Thyroid gland (tissue), 4 donors: ENCODE measurements at regions not wholly inside any gene's neighbourhood (a gene's known extent, or its start where the extent isn't known, plus 50 kb on each side); places are given as distances from the start of the nearest gene placed in this dataset.
"Not testable (repeated sequence)": the region's sequence is repeated elsewhere in the genome, so short reads cannot be mapped to it uniquely, and the experiment has no call there.

Source experiments
- DNase-seq, 2 donors: peaks; one replicate each; pipeline ENCODE4 v3.0.0-alpha.2; 2019
- H3K27ac ChIP-seq, 3 donors: fragments of 200-600 bp; sonication (generic); 1 replicate in 2 of 3; 2 replicates in 1 of 3; pipeline ENCODE4 v1.5.1; 2016 to 2019; ENCODE audit warnings: mild to moderate bottlenecking in 1 of 3, moderate library complexity in 1 of 3
- H3K27me3 ChIP-seq: fragments of 200-600 bp; sonication (generic); one replicate; pipeline ENCODE4 v1.5.1; 2019
- H3K36me3 ChIP-seq, 2 donors: fragments of 200-600 bp; sonication (generic); one replicate each; pipeline ENCODE4 v1.5.1; 2016 to 2019
- H3K4me1 ChIP-seq, 2 donors: fragments of 200-600 bp; sonication (generic); one replicate each; pipeline ENCODE4 v1.5.1; 2017 to 2019
- H3K4me3 ChIP-seq, 3 donors: fragments of 200-600 bp; sonication (generic); replicated peaks in 1 of 3; 1 replicate in 2 of 3; 2 replicates in 1 of 3; pipeline ENCODE4 v1.5.1; 2016; ENCODE audit warnings: mild to moderate bottlenecking in 1 of 3
- H3K9me3 ChIP-seq: fragments of 200-600 bp; sonication (generic); one replicate; pipeline ENCODE4 v1.5.1; 2017
- POLR2A ChIP-seq, 2 donors: fragments of 450-650 bp; IDR thresholded peaks; one replicate each; pipeline ENCODE4 v1.6.1; 2017; ENCODE audit warnings: antibody characterized with exemption in 2 of 2, mild to moderate bottlenecking in 2 of 2, moderate library complexity in 1 of 2
- whole genome bisulfite sequencing, 2 donors: methylation state at CpG; one replicate each; pipeline ENCODE4 v1.1.5; 2017; 5-methylcytosine and 5-hydroxymethylcytosine counted together
- intact Hi-C: fragments of 100-400 bp; cut with DNase I; formaldehyde crosslinking; loops from one replicate; pipeline ENCODE4 v1.15.1; 2023
- TF ChIP-seq, protein P1 (sequence below), 6 experiments: fragments of 200-600 bp in 3 of 6; fragments of 450-650 bp in 3 of 6; sonication (generic) in 3 of 6; IDR thresholded peaks; one replicate each; pipeline ENCODE4 v1.5.1; 2016 to 2019; ENCODE audit warnings: antibody characterized with exemption in 6 of 6, mild to moderate bottlenecking in 2 of 6, inconsistent platforms in 1 of 6, moderate library complexity in 1 of 6

DNA sequence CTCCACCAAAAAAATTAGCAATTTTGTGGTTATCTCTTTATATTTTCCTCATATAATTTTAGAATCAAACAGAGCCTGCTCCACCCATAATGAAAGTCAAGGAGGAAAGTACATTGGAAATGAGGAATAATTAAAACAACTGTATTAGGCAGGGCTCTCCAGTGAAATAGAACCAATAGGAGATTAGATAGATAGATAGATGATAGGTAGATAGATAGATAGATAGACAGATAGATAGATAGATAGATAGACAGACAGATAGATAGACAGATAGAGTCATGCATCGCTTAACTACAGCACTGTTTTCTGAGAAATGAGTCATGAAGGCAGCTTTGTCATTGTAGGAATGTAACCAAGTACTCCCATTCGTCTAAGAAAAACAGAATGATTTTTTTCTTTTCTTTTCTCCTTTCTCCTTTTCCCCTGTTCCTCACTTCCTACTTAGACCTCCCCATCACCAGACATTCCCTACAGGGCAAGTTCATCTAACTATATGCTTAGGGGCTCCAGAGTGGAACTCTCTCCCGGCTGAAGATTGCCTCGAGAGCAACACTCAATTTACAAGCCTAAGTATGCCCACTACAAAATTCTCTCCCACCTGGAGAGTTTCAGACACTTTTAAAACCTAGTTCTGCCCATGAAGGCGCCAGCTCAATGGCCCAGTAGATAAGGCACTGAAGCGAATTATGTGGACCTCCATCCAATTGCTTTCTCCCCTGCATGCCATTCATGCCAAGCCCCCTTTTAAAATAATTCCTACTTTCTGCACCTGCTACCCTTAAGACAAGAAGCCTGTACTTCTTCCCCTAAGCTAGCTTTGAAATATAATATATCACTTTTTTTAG lies 53.3 kb upstream of the LIPC start:
- H3K36me3 ChIP-seq: no peaks in the 10 kb centered on the region
- H3K27me3 ChIP-seq: no peaks in the 10 kb centered on the region
- no peaks in the 10 kb centered on the region for H3K9me3 ChIP-seq
- TF ChIP-seq, protein P1, sequence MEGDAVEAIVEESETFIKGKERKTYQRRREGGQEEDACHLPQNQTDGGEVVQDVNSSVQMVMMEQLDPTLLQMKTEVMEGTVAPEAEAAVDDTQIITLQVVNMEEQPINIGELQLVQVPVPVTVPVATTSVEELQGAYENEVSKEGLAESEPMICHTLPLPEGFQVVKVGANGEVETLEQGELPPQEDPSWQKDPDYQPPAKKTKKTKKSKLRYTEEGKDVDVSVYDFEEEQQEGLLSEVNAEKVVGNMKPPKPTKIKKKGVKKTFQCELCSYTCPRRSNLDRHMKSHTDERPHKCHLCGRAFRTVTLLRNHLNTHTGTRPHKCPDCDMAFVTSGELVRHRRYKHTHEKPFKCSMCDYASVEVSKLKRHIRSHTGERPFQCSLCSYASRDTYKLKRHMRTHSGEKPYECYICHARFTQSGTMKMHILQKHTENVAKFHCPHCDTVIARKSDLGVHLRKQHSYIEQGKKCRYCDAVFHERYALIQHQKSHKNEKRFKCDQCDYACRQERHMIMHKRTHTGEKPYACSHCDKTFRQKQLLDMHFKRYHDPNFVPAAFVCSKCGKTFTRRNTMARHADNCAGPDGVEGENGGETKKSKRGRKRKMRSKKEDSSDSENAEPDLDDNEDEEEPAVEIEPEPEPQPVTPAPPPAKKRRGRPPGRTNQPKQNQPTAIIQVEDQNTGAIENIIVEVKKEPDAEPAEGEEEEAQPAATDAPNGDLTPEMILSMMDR (IDR thresholded peaks at IDR 0.05): no peak
- TF ChIP-seq POLR2A (IDR thresholded peaks at IDR 0.05): no peak
- no peak overlapping the region for H3K4me3 ChIP-seq
- intact Hi-C loops: no loop called here
- DNase-seq: peak; percentile 62 to 71
- peak overlapping the region; percentile 19 to 82 (median 66) for H3K27ac ChIP-seq
- peaks cover 15 to 43% of the 10 kb centered on the region in 2 donors for H3K4me1 ChIP-seq
- WGBS, 2 donors: 46 to 47% methylated on average over 6 of the region's 6 CpGs

DNA sequence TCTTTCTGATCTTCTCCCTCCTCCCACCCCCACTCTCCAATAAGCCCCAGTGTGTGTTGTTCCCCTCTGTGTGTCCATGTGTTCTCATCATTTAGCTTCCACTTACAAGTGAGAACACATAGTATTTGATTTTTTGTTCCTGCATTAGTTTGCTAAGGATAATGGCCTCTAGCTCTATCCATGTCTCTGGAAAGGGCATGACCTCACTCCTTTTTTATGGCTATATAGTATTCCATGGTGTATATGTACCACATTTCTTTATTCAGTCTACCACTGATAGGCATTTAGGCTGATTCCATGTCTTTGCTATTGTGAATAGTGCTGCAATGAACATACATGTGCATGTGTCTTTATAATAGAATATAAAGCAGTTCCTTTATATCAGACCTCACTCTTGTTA lies 52.3 kb upstream of the LIPC start:
- H3K9me3 ChIP-seq, DNase-seq, H3K27me3 ChIP-seq, intact Hi-C loops, H3K4me3 ChIP-seq, H3K27ac ChIP-seq, H3K36me3 ChIP-seq: not testable (repeated sequence)
- peaks cover 15 to 43% of the 10 kb centered on the region in 2 donors for H3K4me1 ChIP-seq

DNA sequence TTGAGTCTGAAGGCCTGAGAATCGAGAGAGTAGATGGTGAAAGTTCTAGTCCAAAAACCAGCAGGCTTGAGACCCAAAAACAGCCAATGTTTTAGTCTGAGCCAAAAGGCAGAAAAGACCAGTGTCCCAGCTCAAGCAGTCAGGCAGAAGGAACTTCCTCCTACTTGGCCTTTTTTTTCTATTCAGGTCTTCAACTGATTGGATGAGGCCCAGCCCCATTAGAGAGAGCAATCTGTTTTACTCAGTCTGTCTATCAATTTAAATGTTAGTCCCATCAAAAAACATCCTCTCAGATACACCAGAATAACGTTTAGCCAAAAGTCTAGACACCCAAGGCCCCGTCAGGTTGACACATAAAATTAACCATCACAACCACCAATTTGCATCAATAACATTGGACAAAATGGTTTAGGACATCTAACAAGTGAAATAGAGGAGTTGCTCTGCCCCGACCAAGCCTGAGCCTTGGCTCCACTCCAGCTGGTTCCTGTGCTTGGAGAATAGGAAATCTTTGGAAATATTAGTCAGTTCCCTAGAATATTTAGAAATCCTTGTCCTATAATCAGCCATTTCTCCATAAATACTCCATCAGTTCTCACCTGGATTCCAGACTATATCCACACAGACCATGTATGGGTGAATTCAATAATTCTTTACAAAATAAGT lies 51.4 kb upstream of the LIPC start:
- Histone ChIP-seq H3K4me1 (peaks cover 9 to 38% of the 10 kb centered on the region in 2 donors), H3K36me3 (no peaks in the 10 kb centered on the region), H3K9me3 (no peaks in the 10 kb centered on the region), H3K4me3 (no peak overlapping the region), H3K27ac (no peak overlapping the region), H3K27me3 (no peaks in the 10 kb centered on the region)
- 66 to 70% methylated on average over 4 of the region's 4 CpGs for WGBS, 2 donors
- peak; percentile 49 to 58 for DNase-seq
- TF ChIP-seq, protein P1 (IDR thresholded peaks at IDR 0.05): no peak
- TF ChIP-seq POLR2A (IDR thresholded peaks at IDR 0.05): no peak
- intact Hi-C loops: no loop called here

DNA sequence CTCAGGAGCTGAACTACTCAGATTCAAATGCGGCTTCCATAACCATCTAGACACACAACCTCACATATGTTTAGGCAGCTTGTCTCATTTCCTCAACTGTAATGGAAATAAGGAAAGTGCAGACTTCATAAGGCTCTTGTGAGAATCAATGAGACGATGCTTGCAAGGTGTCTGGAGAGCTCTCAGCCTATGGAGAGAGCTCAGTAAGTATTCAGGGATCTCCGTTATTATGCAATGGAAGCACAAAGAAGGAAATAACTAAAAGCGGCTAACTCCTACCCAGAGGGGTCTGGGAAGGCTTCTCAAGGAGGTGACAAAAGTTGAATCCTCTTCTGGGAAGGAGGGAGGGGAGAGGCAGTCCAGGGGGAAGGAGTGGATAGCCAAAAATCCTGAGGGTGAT lies 50.1 kb upstream of the LIPC start:
- TF ChIP-seq, protein P1 (IDR thresholded peaks at IDR 0.05): no peak
- TF ChIP-seq POLR2A (IDR thresholded peaks at IDR 0.05): no peak
- intact Hi-C loops: no loop called here
- H3K4me3 ChIP-seq: no peak overlapping the region
- peaks cover 3 to 39% of the 10 kb centered on the region in 2 donors for H3K4me1 ChIP-seq
- no peaks in the 10 kb centered on the region for H3K9me3 ChIP-seq
- H3K36me3 ChIP-seq: no peaks in the 10 kb centered on the region
- DNase-seq: no peak
- no peaks in the 10 kb centered on the region for H3K27me3 ChIP-seq
- no peak overlapping the region for H3K27ac ChIP-seq
- 70 to 71% methylated on average over 4 of the region's 4 CpGs for WGBS, 2 donors
